Lower leg skin (tissue), 3 donors: ENCODE measurements at regions not wholly inside any gene's neighbourhood (a gene's known extent, or its start where the extent isn't known, plus 50 kb on each side); places are given as distances from the start of the nearest gene placed in this dataset.

Source experiments
- CTCF ChIP-seq, 3 donors: fragments of 450-650 bp; IDR thresholded peaks; one replicate each; pipeline ENCODE4 v1.5.1; 2016; ENCODE audit warnings: antibody characterized with exemption in 3 of 3, mild to moderate bottlenecking in 3 of 3, moderate library complexity in 2 of 3
- POLR2A ChIP-seq, 2 donors: fragments of 450-650 bp; IDR thresholded peaks; one replicate each; pipeline ENCODE4 v1.6.1; 2016 to 2017; ENCODE audit warnings: antibody characterized with exemption in 2 of 2, mild to moderate bottlenecking in 1 of 2, moderate library complexity in 1 of 2

DNA sequence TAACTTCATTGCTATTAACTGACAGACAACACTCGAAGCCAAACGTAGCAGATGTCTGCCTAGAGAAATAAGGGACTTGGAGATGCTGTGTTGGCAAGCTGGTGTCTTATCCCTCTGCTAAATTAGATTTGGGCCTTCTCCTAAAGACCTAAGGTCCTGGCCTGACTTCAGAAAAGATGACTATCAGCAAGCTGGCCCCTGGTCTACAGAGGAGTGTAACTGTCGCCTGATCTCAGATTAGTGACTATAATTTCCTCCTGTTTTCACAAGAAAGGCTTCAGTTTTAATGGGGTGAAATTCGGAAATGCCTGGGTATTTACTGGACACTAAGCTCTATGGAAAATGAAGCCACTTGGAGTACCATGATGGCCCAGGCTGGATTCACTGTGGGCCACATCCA lies 53.1 kb upstream of the SLC7A14 start:
- TF ChIP-seq CTCF (IDR thresholded peaks at IDR 0.05) (no peak), POLR2A (IDR thresholded peaks at IDR 0.05) (no peak)
